Endothelial cell of umbilical vein (primary cell): ENCODE measurements at regions not wholly inside any gene's neighbourhood (a gene's known extent, or its start where the extent isn't known, plus 50 kb on each side); places are given as distances from the start of the nearest gene placed in this dataset.

ENCODE experiments used
- BruUV-seq: library from RNA; stranded (reverse); fragments of 400-500 nt; replicated peaks from 2 replicates; lab custom pipeline; 2021; lab: Mats Ljungman, UMichigan
- CTCF ChIA-PET: fragments of 300-600, 350-600 bp; sonication (Branson Sonifier 250); formaldehyde crosslinking; loops from one replicate; lab custom pipeline; 2021; ENCODE audit warnings: antibody characterized with exemption, inconsistent platforms; lab: Charles Lee
- POLR2A ChIA-PET: fragments of 300-600, 350-600 bp; sonication (Branson Sonifier 250); formaldehyde crosslinking; loops from one replicate; lab custom pipeline; 2021; ENCODE audit warnings: antibody characterized with exemption, inconsistent platforms; lab: Charles Lee
- DNase-seq: peaks from one replicate; pipeline ENCODE4 v3.0.0-alpha.2; 2011; ENCODE audit warnings: low read depth, low spot score
- FAIRE-seq: peaks from 2 replicates; lab custom pipeline; 2011; peaks lifted over from hg19 to GRCh38; lab: Jason Lieb, UNC
- H2AFZ ChIP-seq: 2 replicates; pipeline ENCODE4 v1.6.0; 2012; ENCODE audit warnings: low read depth, low read length, control low read depth, inconsistent platforms
- H3K27ac ChIP-seq: 2 replicates; pipeline ENCODE4 v1.5.1; 2011; ENCODE audit warnings: low read depth, mild to moderate bottlenecking, control low read depth, low read length, moderate library complexity; ENCODE audit not compliant: insufficient read depth
- H3K27me3 ChIP-seq, 2 experiments: 2 replicates each; pipeline versions ENCODE4 v1.6.0 to v1.6.1; 2011; ENCODE audit warnings: low read length in 2 of 2, mixed read lengths in 1 of 2; ENCODE audit not compliant: control insufficient read depth in 2 of 2, insufficient read depth in 2 of 2
- H3K36me3 ChIP-seq, 2 experiments: 2 replicates in 1 of 2; 3 replicates in 1 of 2; pipeline ENCODE4 v1.5.1; 2011; ENCODE audit warnings: low read length in 2 of 2, mild to moderate bottlenecking in 1 of 2, moderate library complexity in 1 of 2; ENCODE audit not compliant: control insufficient read depth in 2 of 2, insufficient read depth in 2 of 2; ENCODE audit errors: extremely low read depth in 1 of 2
- H3K4me1 ChIP-seq: 3 replicates; pipeline ENCODE4 v1.5.1; 2011; ENCODE audit warnings: mild to moderate bottlenecking, low read length; ENCODE audit not compliant: control insufficient read depth, insufficient read depth; ENCODE audit errors: extremely low read depth
- H3K4me2 ChIP-seq: 2 replicates; pipeline ENCODE4 v1.6.1; 2011; ENCODE audit warnings: low read length, control low read depth, mixed read lengths; ENCODE audit not compliant: insufficient read depth
- H3K4me3 ChIP-seq, 3 experiments: fragments of 200-600 bp in 1 of 3; sonication (generic), shearing (Covaris generic) in 1 of 3; replicated peaks in 1 of 3; 2 replicates each; pipeline ENCODE4 v1.5.1; 2011 to 2016; ENCODE audit warnings: control low read depth in 3 of 3, low read length in 3 of 3, mild to moderate bottlenecking in 2 of 3, inconsistent platforms in 1 of 3, low read depth in 1 of 3, moderate library complexity in 1 of 3; ENCODE audit not compliant: insufficient read depth in 1 of 3
- H3K79me2 ChIP-seq: 2 replicates; pipeline ENCODE4 v1.6.0; 2012; ENCODE audit warnings: low read length, inconsistent platforms; ENCODE audit not compliant: control insufficient read depth, insufficient read depth
- H3K9ac ChIP-seq: replicated peaks from 2 replicates; pipeline ENCODE3; 2011; ENCODE audit warnings: low read length, control low read depth; ENCODE audit not compliant: insufficient read depth; ENCODE audit errors: extremely low read depth
- H3K9me1 ChIP-seq: replicated peaks from 3 replicates; pipeline ENCODE4 v1.6.0; 2011; ENCODE audit warnings: mild to moderate bottlenecking, low read length; ENCODE audit not compliant: control insufficient read depth, insufficient read depth; ENCODE audit errors: extremely low read depth
- H3K9me3 ChIP-seq: replicated peaks from 2 replicates; pipeline ENCODE4 v1.5.1; 2012; ENCODE audit warnings: low read length, inconsistent platforms; ENCODE audit not compliant: control insufficient read depth, insufficient read depth
- H4K20me1 ChIP-seq: replicated peaks from 2 replicates; pipeline ENCODE3; 2011; ENCODE audit warnings: mild to moderate bottlenecking, low read length; ENCODE audit not compliant: control insufficient read depth, insufficient read depth; ENCODE audit errors: extremely low read depth
- EZH2 ChIP-seq: IDR thresholded peaks from 2 replicates; pipeline ENCODE4 v1.6.1; 2012; ENCODE audit warnings: borderline replicate concordance, low read depth, mild to moderate bottlenecking, moderate library complexity, low read length, inconsistent platforms; ENCODE audit not compliant: severe bottlenecking
- FOS ChIP-seq: IDR thresholded peaks from 2 replicates; pipeline ENCODE4 v1.6.1; 2011; ENCODE audit warnings: mild to moderate bottlenecking, low read length, moderate library complexity, borderline replicate concordance; ENCODE audit not compliant: insufficient read depth
- GATA2 ChIP-seq: IDR thresholded peaks from 2 replicates; pipeline ENCODE4 v1.7.0; 2011; ENCODE audit warnings: low read depth, mild to moderate bottlenecking, moderate library complexity, mixed read lengths, low read length; ENCODE audit not compliant: insufficient read length, insufficient read depth
- JUN ChIP-seq: IDR thresholded peaks from 2 replicates; pipeline ENCODE4 v1.6.1; 2011; ENCODE audit warnings: borderline replicate concordance, low read depth; ENCODE audit not compliant: insufficient read length, insufficient read depth
- MYC ChIP-seq: IDR thresholded peaks from one replicate; pipeline ENCODE4 v1.6.1; 2011; ENCODE audit warnings: mild to moderate bottlenecking, low read depth, low read length
- POLR2A ChIP-seq: IDR thresholded peaks from 2 replicates; pipeline ENCODE4 v1.6.1; 2012; ENCODE audit warnings: low read depth, mild to moderate bottlenecking, control low read depth, low read length
- POLR2AphosphoS5 ChIP-seq: IDR thresholded peaks from 2 replicates; pipeline ENCODE4 v1.6.1; 2012; ENCODE audit warnings: low read depth, mild to moderate bottlenecking, control low read depth, low read length, moderate library complexity; ENCODE audit not compliant: insufficient read depth
- dilution Hi-C: fragments of 300-500 bp; cut with MboI; formaldehyde crosslinking; loops from one replicate; pipeline ENCODE4 v1.15.0; 2019; ENCODE audit warnings: low sequenced_read_pairs; ENCODE audit not compliant: extremely low pct_ligation_motif_present
- intact Hi-C: fragments of 100-400 bp; cut with micrococcal nuclease; formaldehyde crosslinking; loops from one replicate; pipeline ENCODE4 v1.10.0; 2022
- TF ChIP-seq, protein P1 (sequence below), 2 donors: IDR thresholded peaks; 1 replicate in 1 of 2; 2 replicates in 1 of 2; pipeline ENCODE4 v1.5.1; 2011; ENCODE audit warnings: low read length in 2 of 2, mild to moderate bottlenecking in 2 of 2, moderate library complexity in 2 of 2, control low read depth in 1 of 2, inconsistent platforms in 1 of 2, low read depth in 1 of 2; ENCODE audit not compliant: insufficient read depth in 1 of 2; ENCODE audit errors: extremely low read depth in 1 of 2
- TF ChIP-seq, protein P2 (sequence below): IDR thresholded peaks from 2 replicates; pipeline ENCODE4 v1.6.1; 2011; ENCODE audit not compliant: insufficient read depth, insufficient read length

DNA sequence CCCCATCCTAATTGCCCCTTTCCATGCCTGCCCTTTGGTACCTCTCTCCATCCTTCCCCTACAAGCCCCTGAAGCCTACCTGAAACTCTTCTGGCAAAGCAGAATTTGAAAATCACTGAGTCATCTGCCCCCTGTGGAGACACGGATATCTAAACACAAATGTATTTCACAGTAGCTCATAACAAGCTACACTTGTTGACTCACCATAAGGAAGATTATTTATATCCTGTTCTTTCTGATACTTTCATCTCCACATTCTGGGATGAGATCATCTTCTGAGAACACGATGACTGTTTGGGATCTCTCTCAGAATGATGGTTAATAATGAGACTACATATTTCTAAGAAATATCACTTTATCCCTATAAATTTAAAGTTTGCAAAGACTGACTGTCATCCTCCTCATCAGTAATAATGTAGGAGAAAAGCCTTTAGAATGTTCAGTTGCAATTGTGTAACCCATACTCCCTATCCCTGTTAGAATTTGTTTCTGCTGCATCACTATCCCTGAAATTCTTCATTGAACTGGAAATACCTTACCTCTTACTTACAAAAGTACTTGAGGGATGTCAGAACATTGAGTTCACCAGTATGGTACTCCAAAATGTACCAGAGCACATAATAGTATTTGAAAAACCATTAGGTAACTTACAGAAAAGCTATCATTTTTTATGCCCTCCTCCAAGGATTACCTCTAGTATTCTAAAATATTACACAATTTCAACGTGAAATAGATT lies 116.1 kb upstream of the IL12A start:
- H4K20me1 ChIP-seq, result no peaks in the 10 kb centered on the region
- peak; percentile 98 for TF ChIP-seq FOS
- TF ChIP-seq, protein P1, sequence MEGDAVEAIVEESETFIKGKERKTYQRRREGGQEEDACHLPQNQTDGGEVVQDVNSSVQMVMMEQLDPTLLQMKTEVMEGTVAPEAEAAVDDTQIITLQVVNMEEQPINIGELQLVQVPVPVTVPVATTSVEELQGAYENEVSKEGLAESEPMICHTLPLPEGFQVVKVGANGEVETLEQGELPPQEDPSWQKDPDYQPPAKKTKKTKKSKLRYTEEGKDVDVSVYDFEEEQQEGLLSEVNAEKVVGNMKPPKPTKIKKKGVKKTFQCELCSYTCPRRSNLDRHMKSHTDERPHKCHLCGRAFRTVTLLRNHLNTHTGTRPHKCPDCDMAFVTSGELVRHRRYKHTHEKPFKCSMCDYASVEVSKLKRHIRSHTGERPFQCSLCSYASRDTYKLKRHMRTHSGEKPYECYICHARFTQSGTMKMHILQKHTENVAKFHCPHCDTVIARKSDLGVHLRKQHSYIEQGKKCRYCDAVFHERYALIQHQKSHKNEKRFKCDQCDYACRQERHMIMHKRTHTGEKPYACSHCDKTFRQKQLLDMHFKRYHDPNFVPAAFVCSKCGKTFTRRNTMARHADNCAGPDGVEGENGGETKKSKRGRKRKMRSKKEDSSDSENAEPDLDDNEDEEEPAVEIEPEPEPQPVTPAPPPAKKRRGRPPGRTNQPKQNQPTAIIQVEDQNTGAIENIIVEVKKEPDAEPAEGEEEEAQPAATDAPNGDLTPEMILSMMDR (IDR thresholded peaks at IDR 0.05; ENCODE audit: extremely low read depth in 1 of 2, insufficient read depth in 1 of 2, low read depth in 1 of 2, low read length in 2 of 2), result peak; percentile 12 to 25
- TF ChIP-seq JUN, result peak; percentile 92
- TF ChIP-seq MYC, result no peak
- TF ChIP-seq, protein P2, sequence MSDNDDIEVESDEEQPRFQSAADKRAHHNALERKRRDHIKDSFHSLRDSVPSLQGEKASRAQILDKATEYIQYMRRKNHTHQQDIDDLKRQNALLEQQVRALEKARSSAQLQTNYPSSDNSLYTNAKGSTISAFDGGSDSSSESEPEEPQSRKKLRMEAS, result no peak
- TF ChIP-seq EZH2, result no peak
- no peak for TF ChIP-seq GATA2
- TF ChIP-seq POLR2A, result no peak
- TF ChIP-seq POLR2AphosphoS5, result no peak
- H3K4me3 ChIP-seq, result no peak overlapping the region
- no peak overlapping the region for H2AFZ ChIP-seq
- peaks cover 19% of the 10 kb centered on the region for H3K4me1 ChIP-seq
- no peaks in the 10 kb centered on the region for H3K9me1 ChIP-seq
- dilution Hi-C loops, result no loop called here
- no peaks in the 10 kb centered on the region for H3K9me3 ChIP-seq
- H3K27me3 ChIP-seq, result no peaks in the 10 kb centered on the region
- peak overlapping the region; percentile 92 for H3K27ac ChIP-seq
- intact Hi-C loops, result loop anchor here (1.0 to 10.0 kb wide), 2 partner anchors 16 to 692 kb away; partner anchors contain the start of gene KPNA4
- peaks cover 0 to 2% of the 10 kb centered on the region in 2 experiments for H3K36me3 ChIP-seq
- CTCF ChIA-PET, result interaction anchor here (0.8 to 3.6 kb wide), 11 partner anchors 9 to 544 kb away, joined by 3 to 48 read pairs (median 7); no protein-coding TSS in a partner anchor
- peaks cover 44% of the 10 kb centered on the region for H3K79me2 ChIP-seq
- FAIRE-seq (peak; percentile 70), DNase-seq (peak; percentile 85)
- POLR2A ChIA-PET, result interaction anchor here (1.0 to 2.7 kb wide), 4 partner anchors 9 to 19 kb away, joined by 3 to 18 read pairs (median 6); no protein-coding TSS in a partner anchor
- H3K4me2 ChIP-seq, result peak overlapping the region; percentile 90
- H3K9ac ChIP-seq, result peak overlapping the region; percentile 60
- BruUV-seq, result TSS peak; percentile 72
